ENCODE measurements at regions not wholly inside any gene's neighbourhood (a gene's known extent, or its start where the extent isn't known, plus 50 kb on each side); places are given as distances from the start of the nearest gene placed in this dataset.

DNA sequence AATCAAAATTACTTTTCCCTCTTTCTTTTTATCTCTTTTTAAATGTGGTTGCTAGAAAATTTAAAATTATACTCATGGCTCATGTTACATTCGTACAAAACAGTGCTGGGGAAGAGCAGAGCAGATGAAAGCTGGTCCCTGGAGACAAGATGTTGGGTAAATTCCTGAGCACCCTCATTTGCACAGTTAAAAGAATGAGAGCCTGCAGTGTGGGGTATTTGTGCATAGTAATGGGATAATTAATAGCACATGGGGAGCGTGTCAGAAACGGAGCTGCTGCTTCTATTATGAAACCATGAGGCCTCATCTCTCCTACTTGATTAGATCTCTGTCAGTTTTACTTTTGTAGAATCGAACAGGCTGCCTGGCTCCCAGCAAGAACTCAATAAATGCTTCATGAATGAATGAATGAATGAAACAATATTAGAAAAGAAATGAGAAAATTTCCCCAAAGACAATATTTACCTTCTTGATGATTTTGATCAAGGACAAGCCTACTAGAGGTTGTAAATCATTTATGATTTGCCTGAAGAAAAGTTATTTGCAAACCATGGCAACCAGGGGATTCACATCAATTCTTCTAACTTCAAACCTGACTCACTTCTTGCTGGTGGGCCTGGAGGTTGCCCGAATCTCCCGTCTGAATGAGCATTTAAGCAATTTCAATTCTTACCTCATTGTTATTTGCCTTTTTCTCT lies 177.2 kb upstream of the TUT7 start:
- no peak for DNase-seq (ENCODE audit: low read depth in 2 of 2)

DNA sequence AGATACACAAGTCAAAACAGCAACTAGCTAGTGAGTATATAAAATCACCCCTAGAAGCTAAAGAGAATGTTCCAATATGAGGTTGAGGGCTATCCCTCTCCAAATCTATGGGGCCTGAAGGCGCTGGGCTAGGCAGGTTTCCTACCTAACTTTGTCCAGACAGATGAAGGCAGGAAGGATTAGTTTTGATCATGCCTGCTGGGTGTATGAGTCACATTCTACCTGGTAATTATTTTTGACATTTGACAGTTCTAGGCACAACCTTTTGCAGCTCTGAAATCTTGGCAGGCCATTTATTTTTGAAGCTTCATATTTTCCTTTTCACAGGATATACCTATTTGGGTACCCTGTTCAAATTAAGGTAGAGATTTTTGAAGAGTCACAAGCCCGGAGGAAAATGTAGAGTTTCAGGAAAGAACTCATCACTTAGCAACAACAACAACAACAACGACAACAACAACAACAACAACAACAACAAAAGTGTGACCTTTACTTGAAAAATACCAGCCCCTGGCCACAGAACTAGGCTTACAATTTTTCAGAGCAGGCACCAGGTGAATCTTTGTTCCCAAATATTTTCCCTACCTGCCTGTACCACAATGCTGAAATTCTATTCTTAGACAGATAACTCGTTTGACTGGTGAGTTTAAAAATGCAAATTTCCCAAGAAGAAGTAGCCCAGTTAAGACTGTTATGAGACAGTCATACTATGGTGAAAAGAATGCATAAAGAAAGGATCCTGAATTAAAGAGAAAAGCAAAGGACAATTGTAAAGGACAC lies 175.5 kb upstream of the TUT7 start:
- DNase-seq (ENCODE audit: low read depth in 2 of 2), result no peak

DNA sequence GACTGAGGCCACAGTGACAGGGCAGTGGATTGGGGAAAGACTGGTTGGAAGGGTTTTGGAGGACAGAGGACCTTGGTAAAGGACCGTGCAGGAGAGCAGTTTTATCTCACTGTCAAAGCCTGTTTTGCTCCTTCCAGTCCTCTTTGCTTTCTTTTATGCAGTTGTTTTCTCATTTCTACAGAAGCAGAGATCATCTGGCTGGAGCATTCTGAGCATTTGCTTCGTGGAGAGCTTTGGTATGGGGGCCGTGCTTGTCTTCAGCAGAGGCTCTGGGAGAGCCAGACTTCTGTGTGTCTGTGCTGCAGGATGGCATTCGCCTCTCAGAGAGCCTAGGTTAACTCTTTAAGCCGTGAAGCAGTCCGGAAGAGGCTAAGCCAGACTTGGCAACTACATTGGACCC lies 171.8 kb upstream of the TUT7 start:
- DNase-seq (ENCODE audit: low read depth in 2 of 2), result no peak

DNA sequence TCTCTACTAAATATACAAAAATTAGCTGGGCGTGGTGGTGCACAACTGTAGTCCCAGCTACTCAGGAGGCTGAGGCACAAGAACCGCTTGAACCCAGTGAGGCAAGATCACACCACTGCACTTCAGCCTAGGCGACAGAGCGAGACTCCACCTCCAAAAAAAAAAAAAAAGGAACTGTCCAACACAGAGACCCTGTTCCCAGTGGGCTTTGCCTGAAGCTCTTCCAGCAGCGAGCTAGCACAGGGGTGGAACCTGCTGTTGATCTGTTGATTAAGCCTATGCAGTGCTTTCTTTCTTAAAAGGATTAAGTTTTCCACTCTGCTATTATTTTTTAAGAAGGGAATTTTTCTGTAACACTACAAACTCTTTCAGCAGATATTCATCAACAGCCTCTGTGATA lies 171.0 kb upstream of the TUT7 start:
- no peak for DNase-seq (ENCODE audit: low read depth in 2 of 2)

DNA sequence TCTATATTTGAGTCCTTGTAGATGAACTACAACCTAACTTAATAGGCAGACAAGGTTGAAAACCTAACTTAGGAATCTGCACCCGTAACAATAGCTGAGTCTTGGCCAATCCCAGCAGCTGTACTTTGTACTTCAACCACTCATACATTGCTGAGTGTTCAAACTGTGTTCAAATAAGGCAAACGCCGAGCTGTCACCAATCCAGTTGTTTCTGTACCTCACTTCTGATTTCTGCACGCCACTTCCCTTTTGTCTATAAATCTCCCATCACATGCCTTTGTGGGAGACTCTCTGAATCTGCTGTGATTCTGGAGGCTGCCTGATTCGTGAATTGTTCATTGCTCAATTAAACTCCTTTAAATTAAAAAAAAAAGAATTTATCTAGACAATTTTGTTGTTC lies 167.8 kb upstream of the TUT7 start:
- no peak for DNase-seq (ENCODE audit: low read depth in 2 of 2)

DNA sequence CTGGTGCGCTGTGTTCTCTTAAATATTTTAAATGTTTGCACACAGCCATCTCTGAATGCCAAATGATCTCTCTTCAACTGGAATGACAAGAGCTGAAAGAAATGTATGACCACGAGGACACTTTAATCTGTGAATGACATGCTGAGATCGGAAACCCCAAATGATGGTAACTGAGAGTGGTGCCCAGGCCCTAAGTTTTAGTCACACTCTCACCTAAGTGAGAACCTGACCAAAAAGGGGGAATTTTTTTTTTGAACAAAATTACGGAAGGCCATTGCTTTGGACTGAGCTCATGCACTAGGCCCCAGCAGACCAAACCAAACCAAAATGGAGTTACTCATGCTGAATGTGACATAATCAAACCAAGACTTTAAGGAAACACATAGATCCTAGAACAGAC lies 167.1 kb upstream of the TUT7 start:
- no peak for DNase-seq (ENCODE audit: low read depth in 2 of 2)

DNA sequence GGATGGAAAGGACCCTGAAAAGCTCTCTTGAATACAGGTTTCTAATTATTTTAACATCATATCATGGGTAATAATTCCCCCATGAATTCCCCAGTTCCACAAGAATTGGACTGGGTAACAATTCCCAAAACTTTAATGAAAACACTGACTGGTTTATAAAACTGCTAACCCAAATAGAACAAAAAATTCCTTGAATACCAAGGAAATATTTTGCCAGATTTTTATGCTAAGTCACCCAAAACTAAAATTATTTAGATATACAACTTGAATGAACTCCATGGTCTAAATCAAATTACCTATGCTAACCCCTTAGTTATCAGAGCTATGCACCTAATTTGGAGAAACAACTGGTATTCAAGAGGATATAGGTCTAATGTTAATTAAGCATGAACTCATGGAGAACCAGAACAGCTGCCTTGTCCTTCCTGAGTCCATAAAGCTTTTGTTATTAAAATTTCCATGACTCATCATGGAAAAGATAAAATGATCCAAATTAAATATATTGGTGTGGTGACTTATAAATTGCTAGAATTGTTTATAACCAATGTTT lies 164.9 kb upstream of the TUT7 start:
- no peak for DNase-seq (ENCODE audit: low read depth in 2 of 2)

DNA sequence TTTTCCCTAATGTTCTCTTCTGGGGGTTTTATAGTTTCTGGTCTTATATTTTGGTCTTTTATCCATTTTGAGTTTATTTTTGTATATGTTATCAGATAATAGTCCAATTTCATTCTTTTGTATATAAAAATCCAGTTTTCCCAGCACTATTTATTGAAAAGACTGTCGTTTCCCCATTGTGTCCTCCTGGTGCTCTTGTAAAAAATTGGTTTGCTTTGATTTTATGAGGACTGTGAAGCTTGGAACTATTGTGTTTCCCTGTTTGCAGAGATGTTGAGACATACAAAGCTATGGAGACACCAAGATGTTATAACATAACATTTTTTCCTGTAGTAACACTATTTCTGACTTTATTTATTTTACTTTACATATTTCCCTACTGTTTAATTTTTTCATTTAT lies 163.3 kb upstream of the TUT7 start:
- no peak for DNase-seq (ENCODE audit: low read depth in 2 of 2)

DNA sequence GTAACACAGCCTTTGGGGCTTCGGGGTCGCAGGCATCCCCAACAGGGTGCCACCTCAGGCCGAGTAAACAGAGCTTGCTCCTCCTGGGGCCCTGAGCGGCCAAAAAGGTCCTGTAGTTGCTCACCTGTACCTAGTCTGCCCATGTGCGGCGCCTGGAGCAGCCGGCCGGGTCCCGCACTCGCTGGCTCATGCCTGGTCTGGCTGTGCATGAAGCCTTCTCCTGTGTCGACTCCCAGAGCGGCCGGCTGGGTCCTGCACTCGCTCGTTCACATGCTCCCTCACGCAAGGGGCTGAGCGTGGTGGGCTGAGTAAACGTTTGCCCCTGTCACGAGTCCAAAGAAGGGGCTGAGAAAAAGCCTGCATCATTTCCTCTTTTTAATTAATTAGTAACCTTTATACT lies 162.4 kb upstream of the TUT7 start:
- DNase-seq (ENCODE audit: low read depth in 2 of 2), result no peak

DNA sequence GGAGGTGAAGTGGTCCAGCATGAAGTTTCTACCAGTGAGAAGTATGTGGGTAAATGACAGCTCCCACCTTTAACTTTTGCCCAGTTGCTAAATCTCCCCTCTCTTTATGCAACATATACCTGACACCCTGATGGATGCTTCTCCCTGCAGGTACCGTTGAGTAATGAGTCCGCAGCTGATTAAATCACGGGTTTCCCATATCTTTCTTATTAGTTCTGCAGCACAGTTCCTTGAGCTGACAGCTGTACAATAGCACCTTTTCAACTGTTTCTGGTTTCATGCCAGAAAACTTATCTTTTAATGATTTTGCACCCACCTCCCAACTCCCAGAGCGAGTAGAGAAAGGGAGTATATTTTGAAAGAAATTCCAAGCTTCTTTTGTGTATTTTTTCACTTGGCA lies 161.0 kb upstream of the TUT7 start:
- DNase-seq (ENCODE audit: low read depth in 2 of 2), result no peak

DNA sequence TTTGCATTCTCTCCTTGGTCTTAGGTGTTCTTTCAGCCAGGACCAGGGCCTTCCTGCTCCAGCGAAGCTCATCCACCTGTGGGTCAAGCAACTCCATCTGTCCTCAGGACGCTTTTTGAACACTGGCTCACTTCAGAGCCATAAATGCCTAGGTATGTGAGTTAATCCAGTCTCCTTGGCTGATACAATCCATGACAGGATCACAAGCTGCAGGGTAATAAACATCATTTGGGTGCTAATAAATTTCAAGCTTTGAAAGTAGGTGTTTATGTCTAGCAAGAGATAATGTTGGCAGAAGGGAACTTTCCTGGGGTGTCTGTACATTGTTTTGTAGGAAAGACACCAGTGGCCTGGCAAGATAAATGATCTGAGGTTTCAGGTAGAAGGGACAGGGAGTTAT lies 159.2 kb upstream of the TUT7 start:
- no peak for DNase-seq (ENCODE audit: low read depth in 2 of 2)

DNA sequence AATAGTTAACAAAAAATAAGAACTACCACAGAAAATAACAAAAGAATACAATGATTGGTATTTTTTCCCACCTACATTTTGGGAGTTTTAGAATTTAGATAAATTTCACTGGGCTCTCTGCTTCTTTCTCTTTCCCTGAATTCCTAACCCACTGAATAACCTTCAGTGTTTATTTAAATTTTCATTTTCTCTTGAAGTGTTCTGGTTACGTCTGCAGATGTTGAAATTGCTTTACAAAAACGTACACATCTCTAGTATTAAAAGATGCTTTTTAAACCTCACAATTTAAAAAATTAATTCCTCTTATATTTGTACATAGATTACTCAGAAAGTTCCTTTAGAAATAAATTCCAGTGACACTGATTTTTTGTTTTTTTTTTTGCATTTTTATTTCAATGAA lies 158.7 kb upstream of the TUT7 start:
- DNase-seq (ENCODE audit: low read depth in 2 of 2), result no peak

DNA sequence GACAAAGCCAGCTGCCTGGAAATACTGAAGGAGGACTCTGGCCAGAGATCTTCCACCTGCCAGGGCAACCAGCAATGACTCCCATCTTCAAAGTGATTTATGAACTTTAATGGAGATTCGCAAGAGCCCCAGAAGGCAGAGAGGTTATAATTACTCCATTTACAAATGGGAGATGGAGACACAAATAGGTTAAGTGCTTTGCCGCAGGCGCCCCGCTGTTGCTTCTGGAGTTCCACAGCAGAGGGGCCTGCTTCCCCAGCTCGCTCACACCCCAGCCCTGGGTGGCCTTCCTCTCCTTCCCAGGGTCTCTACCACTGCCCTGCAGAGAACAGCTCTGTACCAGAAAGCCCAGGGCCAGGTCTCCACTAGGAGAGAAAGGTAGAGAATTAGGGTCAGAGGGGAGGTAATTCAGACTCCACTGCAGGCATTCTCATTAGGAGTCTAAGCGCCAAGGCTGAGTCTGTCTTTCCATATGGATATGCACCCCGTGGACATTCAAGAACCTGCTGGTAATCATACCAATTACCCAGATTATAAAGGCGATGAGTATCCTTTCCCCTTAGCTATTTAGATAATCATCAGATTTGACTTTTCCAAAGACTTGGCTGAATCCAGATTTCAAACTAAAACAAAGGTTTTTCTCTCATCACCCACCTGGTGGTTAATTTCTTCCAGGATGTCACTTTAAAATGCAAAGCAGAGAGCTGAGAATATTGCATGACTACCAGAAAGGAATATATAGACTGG lies 157.6 kb upstream of the TUT7 start:
- no peak for DNase-seq (ENCODE audit: low read depth in 2 of 2)

DNA sequence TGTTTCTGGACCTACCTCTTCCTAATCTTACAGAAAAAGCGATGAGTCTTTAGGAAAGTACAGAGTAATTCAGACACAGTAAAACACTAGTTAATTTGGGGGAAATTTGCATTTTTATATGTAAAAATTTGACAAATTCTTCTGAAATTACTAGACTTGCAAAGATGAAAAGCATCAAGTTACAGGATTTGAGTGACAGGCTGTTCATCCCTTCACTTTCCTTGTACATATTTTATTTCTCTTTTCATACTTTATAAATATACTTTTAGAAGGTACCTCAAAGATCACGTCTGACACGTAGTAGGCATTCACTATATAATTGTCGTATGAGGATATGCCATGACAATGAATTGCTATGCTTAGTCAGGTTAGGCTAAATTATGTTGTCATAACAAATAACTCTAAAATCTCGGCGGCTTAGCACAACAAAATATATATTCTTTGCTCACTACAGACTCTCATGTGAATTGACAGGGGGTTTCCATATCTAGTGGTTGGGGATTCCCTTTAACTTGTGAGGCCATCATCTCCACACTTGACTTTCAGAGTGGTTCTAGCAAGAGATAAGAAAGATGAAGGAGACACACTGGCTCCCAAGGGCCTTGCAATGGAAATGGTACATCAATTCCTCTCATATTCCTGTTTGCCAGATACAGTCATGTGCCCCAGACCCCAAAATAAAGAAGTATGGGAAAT lies 154.1 kb upstream of the TUT7 start:
- no peak for DNase-seq (ENCODE audit: low read depth in 2 of 2)

DNA sequence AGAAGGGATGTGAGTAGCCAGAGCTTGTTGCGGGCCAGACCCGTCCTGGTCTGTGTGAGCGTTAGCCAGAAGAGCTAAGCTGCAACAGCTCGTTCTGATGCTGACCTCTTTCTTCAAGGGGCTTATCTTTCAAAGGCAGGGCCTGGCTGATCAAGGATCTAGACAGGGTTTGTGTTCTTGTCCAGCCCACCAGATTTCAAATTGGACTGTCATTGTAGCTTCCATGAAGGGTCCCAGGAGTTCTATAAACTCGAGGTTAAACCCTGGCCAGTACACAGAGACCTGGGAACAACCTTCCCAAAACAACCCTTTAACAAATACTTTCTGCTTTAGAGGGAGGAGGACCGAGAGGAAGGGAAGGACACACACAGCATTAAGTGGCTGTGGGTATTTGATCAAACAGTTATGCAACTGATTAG lies 153.0 kb upstream of the TUT7 start:
- DNase-seq (ENCODE audit: low read depth in 2 of 2), result no peak

DNA sequence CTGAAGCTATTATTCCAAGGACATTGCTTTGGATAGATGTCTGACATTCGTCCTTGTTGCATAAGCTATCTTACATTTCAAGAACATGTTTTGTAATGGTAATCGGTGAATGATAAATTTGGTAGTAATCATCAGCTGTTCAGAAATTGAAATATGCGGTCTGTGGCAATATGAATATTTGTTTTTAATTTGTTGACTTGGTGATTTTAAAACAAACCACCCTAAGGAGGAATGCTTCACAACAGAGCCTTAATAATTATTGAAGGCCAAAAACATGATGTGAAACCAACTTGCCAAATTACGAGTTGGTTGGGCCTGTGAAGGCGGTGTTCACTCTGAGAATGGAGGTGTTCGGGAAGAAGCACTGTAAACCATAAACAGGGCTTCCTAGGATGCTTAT lies 149.7 kb upstream of the TUT7 start:
- DNase-seq (ENCODE audit: low read depth in 2 of 2), result no peak

DNA sequence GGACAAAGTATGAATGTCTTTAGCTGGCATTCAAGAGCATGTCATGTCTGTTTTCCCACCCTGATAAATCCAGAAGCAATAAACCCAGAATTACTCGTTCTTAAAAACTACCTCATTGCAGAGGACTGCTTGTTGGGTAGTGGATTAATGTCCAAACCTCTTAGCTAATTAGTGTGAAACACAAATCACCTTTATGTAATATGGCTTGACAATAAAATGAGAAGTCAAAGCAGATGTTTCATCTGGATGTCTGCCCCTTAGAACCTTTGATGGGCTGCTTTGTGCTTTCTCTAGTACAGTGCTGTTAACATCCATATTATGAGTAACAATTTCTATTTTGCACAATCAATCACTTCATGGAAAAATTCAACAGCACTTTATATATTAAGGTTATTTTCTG lies 149.1 kb upstream of the TUT7 start:
- no peak for DNase-seq (ENCODE audit: low read depth in 2 of 2)

DNA sequence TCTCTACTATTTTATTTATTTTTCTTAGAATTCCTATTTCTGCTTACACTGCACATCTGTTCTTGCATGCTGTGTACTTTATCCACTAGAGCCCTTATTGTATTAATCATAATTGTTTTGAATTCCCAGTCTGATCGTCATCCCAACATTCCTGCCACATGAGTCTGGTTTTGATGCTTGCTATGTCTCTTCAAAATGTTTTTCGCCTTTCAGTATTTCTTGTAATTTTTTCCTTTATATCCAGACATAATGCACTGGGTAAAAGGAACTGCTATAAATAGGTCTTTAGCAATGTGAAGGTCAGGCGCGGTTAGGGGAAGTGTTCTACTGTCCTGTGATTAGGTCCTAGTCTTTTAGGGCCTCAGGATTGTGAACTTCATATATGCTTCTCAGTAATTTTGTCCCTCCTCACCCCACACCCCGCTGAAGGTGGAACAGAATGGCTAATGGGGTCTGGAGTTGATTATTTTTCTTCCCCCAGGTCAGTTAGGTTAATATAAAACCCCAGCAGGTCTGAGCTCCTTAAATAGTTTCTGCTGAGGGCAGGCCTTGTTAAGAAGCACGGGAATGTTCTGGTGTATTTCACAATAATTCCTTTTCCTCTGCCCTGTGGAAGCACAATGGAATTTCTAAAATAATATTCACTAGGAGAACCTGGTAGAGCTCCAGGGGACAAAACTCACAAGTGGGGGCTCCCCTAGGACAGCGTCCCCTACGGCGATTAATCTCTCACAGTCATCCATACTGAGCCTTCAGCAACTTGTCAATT lies 146.6 kb upstream of the TUT7 start:
- no peak for DNase-seq (ENCODE audit: low read depth in 2 of 2)

DNA sequence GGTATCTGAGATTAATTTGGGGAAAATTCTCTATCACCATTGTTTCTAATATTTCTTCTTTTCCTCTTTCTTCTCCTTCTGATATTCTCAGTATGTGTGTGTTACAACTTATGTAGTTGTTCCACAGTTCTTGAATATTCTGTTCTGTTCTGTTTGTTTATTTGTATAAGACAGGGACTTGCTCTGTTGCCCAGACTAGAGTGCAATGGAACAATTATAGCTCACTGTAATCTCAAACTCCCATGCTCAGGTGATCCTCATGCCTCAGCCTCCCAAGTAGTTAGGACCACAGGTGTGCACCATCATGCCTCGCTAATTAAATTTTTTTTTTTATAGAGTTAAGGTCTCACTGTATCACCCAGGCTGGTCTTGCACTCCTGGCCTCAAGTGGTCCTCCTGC lies 145.8 kb upstream of the TUT7 start:
- no peak for DNase-seq (ENCODE audit: low read depth in 2 of 2)

DNA sequence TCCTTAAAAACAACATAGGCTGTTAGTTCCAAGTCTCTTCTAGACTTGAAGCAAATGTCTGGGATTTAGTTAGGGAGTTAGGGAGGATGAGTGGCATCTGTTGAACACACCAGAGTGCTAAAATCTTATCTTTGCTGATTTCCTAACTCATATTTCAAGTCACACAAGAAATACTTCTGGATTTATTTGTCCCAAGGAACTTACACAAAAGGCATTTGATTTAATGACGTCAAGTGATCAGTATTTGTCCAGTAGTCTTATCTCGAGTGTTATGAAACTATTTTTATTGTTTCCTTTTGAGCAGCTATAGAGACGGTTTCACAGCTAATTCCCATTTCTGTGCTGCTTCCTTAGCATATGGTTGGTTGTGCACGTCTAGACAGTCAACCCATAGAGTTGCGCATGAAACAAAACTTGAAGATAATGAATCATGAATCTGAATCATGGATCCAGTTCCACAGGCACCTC lies 140.5 kb upstream of the TUT7 start:
- DNase-seq (ENCODE audit: low read depth in 2 of 2), result no peak
